NK-92 treated with Interleukin-12 subunit alpha and Interleukin-12 subunit beta, amount 100 ng/mL, for 24 hours (cell line): ENCODE measurements at regions not wholly inside any gene's neighbourhood (a gene's known extent, or its start where the extent isn't known, plus 50 kb on each side); places are given as distances from the start of the nearest gene placed in this dataset.

Experiments
- DNase-seq: peaks from one replicate; lab custom pipeline; 2025; lab: John Stamatoyannopoulos, UW

- DNase-seq, result no peak
These were observed 58.3 kb upstream of the STXBP1 start for GRCh38 chr9:127553793-127554192.

- DNase-seq, result no peak
These were observed 56.9 kb upstream of the STXBP1 start for GRCh38 chr9:127554966-127555839.

GRCh38 chr9:127555840-127556820 is 55.9 kb upstream of the STXBP1 start:
- peak; percentile 59 for DNase-seq

GRCh38 chr9:127556871-127557270 is 55.2 kb upstream of the STXBP1 start:
- DNase-seq, result no peak

- peak; percentile 30 for DNase-seq
These were observed 54.6 kb upstream of the STXBP1 start for GRCh38 chr9:127557466-127557869.

- no peak for DNase-seq
These were observed 54.0 kb upstream of the STXBP1 start for GRCh38 chr9:127557998-127558546.

DNA sequence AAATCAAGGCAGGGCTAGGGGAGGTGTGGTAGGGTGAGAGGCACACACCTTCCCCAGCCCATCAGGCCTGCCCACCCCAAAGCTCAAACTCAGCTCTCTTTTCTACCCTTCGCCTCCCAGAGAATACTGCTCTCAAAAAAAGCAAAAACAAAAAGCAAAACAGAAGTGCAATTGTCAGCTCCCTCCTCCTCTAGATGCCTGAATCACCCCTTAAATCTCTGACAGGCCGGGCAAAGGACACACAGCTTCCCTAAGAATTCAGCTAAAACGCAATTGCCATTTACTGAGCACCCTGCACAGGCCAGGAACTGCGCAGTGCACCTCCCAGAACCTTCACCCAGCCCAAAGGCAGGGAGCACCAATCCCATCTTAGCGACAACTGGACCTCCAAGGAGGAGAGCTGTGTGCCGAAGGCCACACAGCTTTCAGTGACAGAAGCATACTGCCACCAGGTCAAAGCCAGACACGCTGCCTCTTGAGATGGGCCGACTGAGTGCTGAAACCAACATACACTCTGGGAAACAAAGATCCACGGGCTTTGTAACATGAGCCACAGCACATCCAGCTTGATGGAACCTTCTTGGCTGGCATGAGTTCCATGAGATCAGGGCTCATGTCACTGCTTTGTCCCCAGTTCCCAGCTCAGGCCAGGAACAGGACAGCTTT is 53.4 kb upstream of the STXBP1 start:
- DNase-seq, result no peak

GRCh38 chr9:127559247-127559680 is 52.8 kb upstream of the STXBP1 start:
- DNase-seq, result no peak

DNA sequence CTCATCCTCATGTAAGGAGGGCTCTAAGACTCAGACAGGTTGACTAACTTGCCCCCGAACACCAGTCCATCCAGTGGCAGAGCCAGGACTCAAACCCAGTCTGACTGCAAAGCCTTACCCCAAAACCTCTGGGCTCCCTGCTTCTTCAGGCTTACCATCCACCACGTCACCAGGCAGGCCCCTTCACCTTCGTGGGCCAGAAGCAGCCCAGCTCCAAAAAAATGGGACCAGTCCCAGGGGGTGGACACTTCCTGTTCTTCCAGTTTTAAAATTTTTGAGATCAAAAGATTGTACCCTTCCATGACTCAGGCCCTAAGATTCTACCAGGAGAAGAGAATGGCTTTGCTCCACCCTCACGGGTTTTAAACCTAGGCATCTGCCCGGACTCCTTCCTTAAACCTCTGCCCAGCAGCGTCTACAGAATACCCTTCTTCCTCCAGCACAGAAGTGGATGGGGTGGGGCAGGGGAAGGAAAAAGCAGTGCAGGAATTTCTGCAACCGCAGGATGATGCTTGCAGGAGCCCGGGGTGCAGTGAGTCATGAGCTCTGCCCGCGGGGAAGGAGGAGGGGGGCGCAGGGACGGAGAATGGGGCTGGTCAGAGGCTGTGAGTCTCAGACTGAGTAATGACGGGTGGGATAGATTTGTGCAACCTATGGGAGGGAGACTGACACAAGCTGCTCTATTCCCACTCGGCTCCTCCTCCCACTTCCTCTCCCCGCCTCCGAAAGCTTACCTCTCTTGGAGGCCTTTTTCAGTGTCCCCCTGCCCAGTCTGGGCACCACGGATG is 50.4 kb upstream of the STXBP1 start:
- DNase-seq, result no peak
